Erythroblast (primary cell): ENCODE measurements at regions not wholly inside any gene's neighbourhood (a gene's known extent, or its start where the extent isn't known, plus 50 kb on each side); places are given as distances from the start of the nearest gene placed in this dataset.

Experiments used
- GATA1 ChIP-seq: IDR thresholded peaks from 2 replicates; pipeline ENCODE4 v1.6.1; 2011; ENCODE audit warnings: low read depth, mild to moderate bottlenecking, control low read depth, low read length, moderate library complexity
- POLR2A ChIP-seq: IDR thresholded peaks from 2 replicates; pipeline ENCODE4 v1.6.1; 2011; ENCODE audit warnings: mild to moderate bottlenecking, low read length

- TF ChIP-seq POLR2A = no peak
- TF ChIP-seq GATA1 = no peak
Observed at GRCh38 chr14:58815794-58816193, 178.0 kb downstream of the DACT1 start.
